Activated naive CD8-positive, alpha-beta T cell treated with anti-CD3 and anti-CD28 coated beads for 36 hours (primary cell): ENCODE measurements at regions not wholly inside any gene's neighbourhood (a gene's known extent, or its start where the extent isn't known, plus 50 kb on each side); places are given as distances from the start of the nearest gene placed in this dataset.

ENCODE experiments used
- DNase-seq: peaks from one replicate; pipeline ENCODE4 v3.0.0; 2021
- H3K27ac Mint-ChIP-seq: one replicate; pipeline ENCODE4 v1.8.0; 2022; ENCODE audit warnings: mild to moderate bottlenecking, moderate library complexity, mixed read lengths
- H3K27me3 Mint-ChIP-seq: one replicate; pipeline ENCODE4 v1.8.0; 2022; ENCODE audit warnings: mild to moderate bottlenecking, mixed read lengths
- H3K36me3 Mint-ChIP-seq: one replicate; pipeline ENCODE4 v1.8.0; 2021; ENCODE audit warnings: mild to moderate bottlenecking, mixed read lengths
- H3K4me1 Mint-ChIP-seq: one replicate; pipeline ENCODE4 v1.8.0; 2021; ENCODE audit warnings: mixed read lengths
- H3K4me3 Mint-ChIP-seq: one replicate; pipeline ENCODE4 v1.8.0; 2022; ENCODE audit warnings: mild to moderate bottlenecking, moderate library complexity, mixed read lengths
- H3K9me3 Mint-ChIP-seq: one replicate; pipeline ENCODE4 v1.8.0; 2022; ENCODE audit warnings: mixed read lengths

GRCh38 chrX:10821293-10821692 is 200.9 kb upstream of the MID1 start:
- Mint-ChIP-seq H3K4me1 (no peaks in the 10 kb centered on the region), H3K27me3 (no peaks in the 10 kb centered on the region), H3K36me3 (no peaks in the 10 kb centered on the region), H3K27ac (no peak overlapping the region), H3K4me3 (no peak overlapping the region), H3K9me3 (no peaks in the 10 kb centered on the region)
- no peak for DNase-seq

GRCh38 chrX:10828036-10828435 is 207.7 kb upstream of the MID1 start:
- H3K9me3 Mint-ChIP-seq = no peaks in the 10 kb centered on the region
- DNase-seq = no peak
- no peak overlapping the region for H3K27ac Mint-ChIP-seq
- H3K36me3 Mint-ChIP-seq = no peaks in the 10 kb centered on the region
- no peak overlapping the region for H3K4me3 Mint-ChIP-seq
- H3K4me1 Mint-ChIP-seq = no peaks in the 10 kb centered on the region
- no peaks in the 10 kb centered on the region for H3K27me3 Mint-ChIP-seq

GRCh38 chrX:10828640-10829039 is 208.3 kb upstream of the MID1 start:
- Mint-ChIP-seq H3K4me3 (no peak overlapping the region), H3K36me3 (no peaks in the 10 kb centered on the region), H3K27ac (no peak overlapping the region), H3K27me3 (no peaks in the 10 kb centered on the region), H3K4me1 (no peaks in the 10 kb centered on the region), H3K9me3 (no peaks in the 10 kb centered on the region)
- no peak for DNase-seq

GRCh38 chrX:10831716-10832502 is 211.5 kb upstream of the MID1 start:
- no peak for DNase-seq
- no peaks in the 10 kb centered on the region for H3K36me3 Mint-ChIP-seq
- H3K27ac Mint-ChIP-seq = no peak overlapping the region
- H3K4me3 Mint-ChIP-seq = no peak overlapping the region
- H3K4me1 Mint-ChIP-seq = no peaks in the 10 kb centered on the region
- no peaks in the 10 kb centered on the region for H3K9me3 Mint-ChIP-seq
- H3K27me3 Mint-ChIP-seq = no peaks in the 10 kb centered on the region

- H3K9me3 Mint-ChIP-seq = no peaks in the 10 kb centered on the region
- H3K4me3 Mint-ChIP-seq = no peak overlapping the region
- no peaks in the 10 kb centered on the region for H3K27me3 Mint-ChIP-seq
- no peaks in the 10 kb centered on the region for H3K36me3 Mint-ChIP-seq
- DNase-seq = no peak
- H3K27ac Mint-ChIP-seq = no peak overlapping the region
- H3K4me1 Mint-ChIP-seq = no peaks in the 10 kb centered on the region
Measured at GRCh38 chrX:10833299-10834169, 213.1 kb upstream of the MID1 start.

GRCh38 chrX:10841579-10841978 is 221.2 kb upstream of the MID1 start:
- no peak for DNase-seq
- Mint-ChIP-seq H3K4me1 (no peaks in the 10 kb centered on the region), H3K27ac (no peak overlapping the region), H3K4me3 (no peak overlapping the region), H3K9me3 (no peaks in the 10 kb centered on the region), H3K27me3 (no peaks in the 10 kb centered on the region), H3K36me3 (no peaks in the 10 kb centered on the region)

- Mint-ChIP-seq H3K36me3 (no peaks in the 10 kb centered on the region), H3K4me3 (no peak overlapping the region), H3K27me3 (no peaks in the 10 kb centered on the region)
Measured at GRCh38 chrX:10842646-10843045, 222.3 kb upstream of the MID1 start.

GRCh38 chrX:10847333-10847732 is 226.9 kb upstream of the MID1 start:
- H3K9me3 Mint-ChIP-seq = no peaks in the 10 kb centered on the region
- no peaks in the 10 kb centered on the region for H3K27me3 Mint-ChIP-seq
- H3K4me3 Mint-ChIP-seq = no peak overlapping the region
- no peak overlapping the region for H3K27ac Mint-ChIP-seq
- no peak for DNase-seq
- no peaks in the 10 kb centered on the region for H3K36me3 Mint-ChIP-seq
- H3K4me1 Mint-ChIP-seq = no peaks in the 10 kb centered on the region

More at GRCh38 chrX:10842646-10843045, 222.3 kb upstream of the MID1 start:
- no peaks in the 10 kb centered on the region for H3K4me1 Mint-ChIP-seq
- no peak overlapping the region for H3K27ac Mint-ChIP-seq
- DNase-seq = no peak
- H3K9me3 Mint-ChIP-seq = no peaks in the 10 kb centered on the region

- no peaks in the 10 kb centered on the region for H3K27me3 Mint-ChIP-seq
- DNase-seq = no peak
- H3K36me3 Mint-ChIP-seq = no peaks in the 10 kb centered on the region
- H3K4me1 Mint-ChIP-seq = no peaks in the 10 kb centered on the region
- no peak overlapping the region for H3K4me3 Mint-ChIP-seq
- H3K9me3 Mint-ChIP-seq = no peaks in the 10 kb centered on the region
- no peak overlapping the region for H3K27ac Mint-ChIP-seq
Measured at GRCh38 chrX:10851809-10852208, 231.4 kb upstream of the MID1 start.

- no peaks in the 10 kb centered on the region for H3K4me1 Mint-ChIP-seq
- H3K27me3 Mint-ChIP-seq = no peaks in the 10 kb centered on the region
- no peak for DNase-seq
- H3K27ac Mint-ChIP-seq = no peak overlapping the region
- no peaks in the 10 kb centered on the region for H3K36me3 Mint-ChIP-seq
- H3K4me3 Mint-ChIP-seq = no peak overlapping the region
- no peaks in the 10 kb centered on the region for H3K9me3 Mint-ChIP-seq
Measured at GRCh38 chrX:10854594-10854993, 234.2 kb upstream of the MID1 start.

- Mint-ChIP-seq H3K36me3 (no peaks in the 10 kb centered on the region), H3K27ac (no peak overlapping the region), H3K9me3 (no peaks in the 10 kb centered on the region), H3K4me3 (no peak overlapping the region), H3K4me1 (no peaks in the 10 kb centered on the region), H3K27me3 (no peaks in the 10 kb centered on the region)
- DNase-seq = no peak
Measured at GRCh38 chrX:10855845-10856244, 235.5 kb upstream of the MID1 start.

GRCh38 chrX:10856797-10857196 is 236.4 kb upstream of the MID1 start:
- no peaks in the 10 kb centered on the region for H3K9me3 Mint-ChIP-seq
- no peak overlapping the region for H3K4me3 Mint-ChIP-seq
- no peaks in the 10 kb centered on the region for H3K4me1 Mint-ChIP-seq
- H3K27me3 Mint-ChIP-seq = no peaks in the 10 kb centered on the region
- DNase-seq = no peak
- no peaks in the 10 kb centered on the region for H3K36me3 Mint-ChIP-seq
- H3K27ac Mint-ChIP-seq = no peak overlapping the region

GRCh38 chrX:10859353-10859752 is 239.0 kb upstream of the MID1 start:
- Mint-ChIP-seq H3K4me1 (no peaks in the 10 kb centered on the region), H3K36me3 (no peaks in the 10 kb centered on the region), H3K27me3 (no peaks in the 10 kb centered on the region), H3K9me3 (no peaks in the 10 kb centered on the region), H3K27ac (no peak overlapping the region), H3K4me3 (no peak overlapping the region)
- no peak for DNase-seq

- Mint-ChIP-seq H3K27ac (no peak overlapping the region), H3K4me3 (no peak overlapping the region), H3K9me3 (no peaks in the 10 kb centered on the region), H3K27me3 (no peaks in the 10 kb centered on the region), H3K36me3 (peaks cover 1% of the 10 kb centered on the region), H3K4me1 (no peaks in the 10 kb centered on the region)
- DNase-seq = no peak
Measured at GRCh38 chrX:10875995-10876394, 235.1 kb upstream of the HCCS start.

- no peaks in the 10 kb centered on the region for H3K36me3 Mint-ChIP-seq
- no peaks in the 10 kb centered on the region for H3K4me1 Mint-ChIP-seq
- no peaks in the 10 kb centered on the region for H3K27me3 Mint-ChIP-seq
- no peak overlapping the region for H3K27ac Mint-ChIP-seq
- DNase-seq = no peak
- H3K9me3 Mint-ChIP-seq = no peaks in the 10 kb centered on the region
- no peak overlapping the region for H3K4me3 Mint-ChIP-seq
Measured at GRCh38 chrX:10882484-10882883, 228.6 kb upstream of the HCCS start.

GRCh38 chrX:10884246-10884645 is 226.9 kb upstream of the HCCS start:
- no peaks in the 10 kb centered on the region for H3K36me3 Mint-ChIP-seq
- H3K9me3 Mint-ChIP-seq = no peaks in the 10 kb centered on the region
- no peak overlapping the region for H3K4me3 Mint-ChIP-seq
- no peak overlapping the region for H3K27ac Mint-ChIP-seq
- no peak for DNase-seq
- H3K4me1 Mint-ChIP-seq = no peaks in the 10 kb centered on the region
- no peaks in the 10 kb centered on the region for H3K27me3 Mint-ChIP-seq
